Anterior cingulate cortex (tissue), 58 donors: ENCODE measurements at regions not wholly inside any gene's neighbourhood (a gene's known extent, or its start where the extent isn't known, plus 50 kb on each side); places are given as distances from the start of the nearest gene placed in this dataset.
"Not testable (repeated sequence)": the region's sequence is repeated elsewhere in the genome, so short reads cannot be mapped to it uniquely, and the experiment has no call there.

Source experiments
- DNase-seq, 58 donors: peaks; one replicate each; lab custom pipeline; 2025; lab: John Stamatoyannopoulos, UW

- not testable (repeated sequence) for DNase-seq
These were observed 1065.1 kb downstream of the RPIA start for GRCh38 chr2:89756616-89757015.

DNA sequence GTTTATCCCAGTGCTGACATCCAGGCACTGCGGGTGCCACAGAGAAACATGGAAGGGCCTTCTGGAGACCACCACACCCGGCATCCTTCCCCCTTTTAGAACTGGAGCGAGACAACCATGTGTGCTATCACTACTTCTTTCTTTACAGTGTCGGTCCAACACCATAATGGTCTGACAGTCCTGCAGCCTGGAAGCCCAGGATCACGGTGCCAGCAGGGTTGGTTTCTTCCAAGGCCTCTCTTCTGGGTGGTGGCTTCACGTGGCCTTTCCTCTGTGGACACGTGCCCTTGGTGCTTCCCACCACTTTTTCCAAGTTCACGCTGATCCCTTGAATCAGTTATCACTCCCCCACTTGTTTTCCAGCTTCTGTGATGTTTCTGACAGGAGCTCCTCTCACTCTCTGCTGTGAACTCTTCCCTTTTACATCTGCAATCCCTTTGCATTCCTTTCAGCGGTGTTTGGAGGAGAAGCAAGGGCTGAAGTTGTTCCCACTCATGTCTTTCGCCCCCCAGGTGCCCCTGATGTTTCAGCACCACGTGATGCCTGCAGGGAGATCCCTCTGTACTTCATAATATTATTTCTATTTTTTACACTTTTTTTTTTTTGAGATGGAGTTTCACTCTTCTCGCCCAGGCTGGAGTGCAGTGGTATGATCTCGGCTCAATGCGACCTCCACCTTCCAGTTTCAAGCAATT, 1067.0 kb downstream of the RPIA start:
- not testable (repeated sequence) for DNase-seq

DNA sequence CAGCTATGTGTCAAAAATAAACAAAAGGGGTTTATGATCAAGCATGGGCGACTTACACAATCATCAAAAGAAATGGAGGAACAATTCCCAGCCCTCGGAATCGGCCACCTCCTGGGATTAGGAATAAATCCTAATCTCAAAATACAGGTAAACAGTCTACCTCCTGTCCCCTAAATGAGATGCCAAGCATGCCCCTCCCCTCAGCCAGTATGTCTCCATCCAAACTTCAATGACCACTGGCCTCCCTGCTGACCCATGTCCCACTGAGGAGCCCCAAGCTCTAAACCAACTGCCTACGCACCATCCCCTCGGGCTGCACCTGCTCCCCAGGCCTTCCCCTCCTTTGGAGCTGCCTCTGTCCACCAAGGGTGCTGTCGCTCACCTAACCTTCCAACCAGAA, 1069.3 kb downstream of the RPIA start:
- not testable (repeated sequence) for DNase-seq

DNA sequence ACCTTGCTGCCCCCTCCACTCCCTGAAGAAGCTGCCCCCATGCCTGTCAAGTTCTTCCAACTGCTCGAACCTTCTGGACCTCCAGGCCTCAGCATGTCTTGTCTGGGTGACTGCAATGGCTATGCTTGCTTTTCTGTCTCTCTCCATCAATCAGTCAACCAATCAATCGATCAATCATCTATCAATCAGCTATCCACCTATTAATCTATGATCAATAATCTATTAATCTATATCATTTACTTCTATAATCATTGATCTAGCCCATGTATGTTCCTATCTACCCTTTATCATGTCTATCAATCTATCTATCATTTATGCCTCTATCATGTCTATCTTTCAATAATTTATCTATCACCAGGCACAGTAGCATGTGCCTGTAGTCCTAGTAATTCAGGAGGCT, 1069.7 kb downstream of the RPIA start:
- DNase-seq = not testable (repeated sequence)

GRCh38 chr2:89761863-89762262, 1070.4 kb downstream of the RPIA start:
- DNase-seq = not testable (repeated sequence)

GRCh38 chr2:89762461-89763253, 1071.2 kb downstream of the RPIA start:
- not testable (repeated sequence) for DNase-seq

- no peak for DNase-seq
These were observed 1071.7 kb downstream of the RPIA start for GRCh38 chr2:89763254-89763580.

GRCh38 chr2:89763581-89764485, 1072.4 kb downstream of the RPIA start:
- DNase-seq = no peak

- not testable (repeated sequence) for DNase-seq
These were observed 1073.3 kb downstream of the RPIA start for GRCh38 chr2:89764571-89765360.

- DNase-seq = not testable (repeated sequence)
These were observed 1073.9 kb downstream of the RPIA start for GRCh38 chr2:89765361-89765718.

DNA sequence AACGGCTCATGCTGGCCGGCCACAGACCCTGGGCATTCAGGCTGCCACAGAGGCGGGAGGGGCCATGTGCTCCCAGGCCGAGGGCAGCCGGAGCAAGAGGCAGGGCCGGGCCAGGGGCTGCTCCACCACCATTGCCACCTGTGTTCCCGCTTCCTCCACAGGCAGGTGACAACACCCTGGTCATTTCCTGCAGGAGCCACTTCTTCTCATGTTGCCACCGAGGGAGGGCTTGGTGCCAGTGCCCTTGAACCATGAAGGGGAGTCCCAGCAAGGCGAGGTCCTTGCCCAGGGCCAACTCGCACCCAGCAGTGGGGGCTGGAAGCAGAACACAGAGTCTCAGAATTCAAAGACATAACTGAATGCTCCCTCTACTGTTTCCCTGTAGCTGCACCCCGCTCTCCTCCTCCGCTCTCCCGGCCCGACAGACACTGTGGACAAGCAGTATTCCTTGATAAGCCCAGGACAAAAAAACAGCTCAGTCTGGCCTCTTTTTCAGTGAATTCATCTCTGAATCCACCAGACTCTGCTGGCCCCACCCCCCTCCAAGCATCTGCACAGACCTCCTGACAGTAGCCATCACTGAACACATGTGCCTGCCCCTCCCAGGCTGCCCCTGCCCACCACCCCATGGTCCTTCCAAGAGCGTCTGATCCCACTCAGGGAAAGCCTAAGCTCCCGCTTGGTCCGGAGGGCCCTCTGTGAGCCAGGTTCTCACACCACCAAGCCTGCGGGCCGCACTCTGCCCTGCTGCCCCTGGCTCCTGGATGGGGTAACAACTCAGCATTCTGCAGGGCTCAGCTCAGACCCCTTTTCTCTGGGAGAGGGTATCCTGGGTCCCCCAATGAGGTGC, 1074.9 kb downstream of the RPIA start:
- not testable (repeated sequence) for DNase-seq

DNA sequence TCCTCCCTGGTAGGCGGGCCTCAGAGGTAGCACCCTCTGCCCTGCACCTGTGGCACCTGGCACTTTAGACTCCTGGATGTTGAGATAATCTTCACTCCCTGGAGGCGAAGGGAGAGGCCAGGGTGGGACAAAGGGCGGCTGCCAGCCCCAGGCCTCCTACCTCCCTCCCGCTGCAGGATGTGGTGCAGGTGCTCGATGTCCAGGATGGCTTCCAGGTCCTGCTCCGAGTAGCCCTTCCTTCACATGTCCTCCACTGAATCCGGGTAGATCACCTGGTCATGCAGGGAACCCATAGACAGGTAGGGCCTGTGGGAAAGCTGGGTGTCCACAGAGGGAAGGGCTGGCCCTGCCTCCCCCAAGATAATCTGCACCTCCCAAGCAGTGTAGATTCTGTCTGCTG, 1075.6 kb downstream of the RPIA start:
- DNase-seq = not testable (repeated sequence)

- DNase-seq = no peak
These were observed 1076.3 kb downstream of the RPIA start for GRCh38 chr2:89767572-89768435.

GRCh38 chr2:89775885-89776284, 1084.4 kb downstream of the RPIA start:
- DNase-seq = no peak

- DNase-seq = no peak
These were observed 1088.8 kb downstream of the RPIA start for GRCh38 chr2:89780318-89780717.

DNA sequence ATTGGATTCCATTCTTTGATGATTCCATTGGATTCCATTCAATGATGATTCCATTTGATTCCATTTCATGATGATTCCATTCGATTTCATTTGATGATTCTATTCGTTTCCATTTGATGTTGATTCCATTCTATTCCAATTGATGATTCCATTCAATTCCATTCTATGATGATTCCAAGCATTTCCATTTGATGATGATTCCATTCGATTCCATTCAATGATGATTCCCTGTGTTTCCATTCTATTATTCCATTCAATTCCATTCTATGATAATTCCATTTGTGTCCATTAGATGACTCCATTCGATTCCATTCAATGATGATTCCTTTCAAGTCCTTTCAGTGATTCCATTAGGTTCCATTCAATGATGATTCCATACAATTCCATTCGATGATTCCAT, 1090.5 kb downstream of the RPIA start:
- no peak for DNase-seq

- DNase-seq = no peak
These were observed 1093.5 kb downstream of the RPIA start for GRCh38 chr2:89784960-89785359.

- DNase-seq = not testable (repeated sequence)
These were observed 1094.1 kb downstream of the RPIA start for GRCh38 chr2:89785528-89785927.
